Peyer's patch (tissue), 4 donors: ENCODE measurements at regions not wholly inside any gene's neighbourhood (a gene's known extent, or its start where the extent isn't known, plus 50 kb on each side); places are given as distances from the start of the nearest gene placed in this dataset.

Source experiments
- CTCF ChIP-seq, 6 experiments: fragments of 450-650 bp in 4 of 6; fragments of 200-600 bp in 2 of 6; sonication (generic) in 1 of 6; IDR thresholded peaks; one replicate each; pipeline ENCODE4 v1.5.1; 2017 to 2019; ENCODE audit warnings: antibody characterized with exemption in 6 of 6, mild to moderate bottlenecking in 3 of 6, moderate library complexity in 1 of 6
- POLR2A ChIP-seq, 2 donors: fragments of 450-650 bp; IDR thresholded peaks; one replicate each; pipeline ENCODE4 v1.5.1; 2017; ENCODE audit warnings: antibody characterized with exemption in 2 of 2, mild to moderate bottlenecking in 2 of 2, moderate library complexity in 2 of 2

GRCh38 chr1:157200451-157200850, 62.3 kb upstream of the ETV3 start:
- no peak for TF ChIP-seq CTCF (IDR thresholded peaks at IDR 0.05)
- TF ChIP-seq POLR2A (IDR thresholded peaks at IDR 0.05), result no peak
